ENCODE measurements at regions not wholly inside any gene's neighbourhood (a gene's known extent, or its start where the extent isn't known, plus 50 kb on each side); places are given as distances from the start of the nearest gene placed in this dataset.

DNA sequence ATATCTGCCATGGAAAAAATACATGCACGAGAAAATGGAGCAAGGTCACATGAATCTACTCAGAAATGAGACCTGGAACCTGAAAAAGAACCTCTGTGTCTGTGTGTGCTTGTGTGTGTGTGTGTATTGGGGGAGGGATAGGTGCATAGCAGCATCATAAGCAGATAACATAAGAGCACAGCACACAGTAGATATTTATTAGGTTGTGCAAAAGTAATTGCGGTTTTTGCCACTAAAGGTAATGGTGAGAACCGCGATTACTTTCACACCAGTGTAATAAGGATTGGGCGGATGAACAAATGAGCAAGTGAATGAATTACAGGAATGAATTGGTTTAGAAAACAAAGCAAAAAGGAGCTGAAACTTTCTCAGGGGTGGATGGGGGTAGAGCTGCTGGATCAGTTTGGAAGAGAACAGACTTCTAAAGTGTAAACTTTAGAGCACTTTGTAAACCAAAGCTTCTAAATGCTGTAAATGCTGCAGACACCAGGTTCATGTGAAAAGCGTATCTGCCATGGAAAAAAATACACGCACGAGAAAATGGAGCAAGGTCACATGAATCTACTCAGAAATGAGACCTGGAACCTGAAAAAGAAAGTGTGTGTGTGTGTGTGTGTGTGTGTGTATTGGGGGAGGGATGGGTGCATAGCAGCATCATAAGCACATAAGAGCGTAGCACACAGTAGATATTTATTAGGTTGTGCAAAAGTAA, 156.9 kb downstream of the TOMM20 start:
- TF ChIP-seq, protein P1, sequence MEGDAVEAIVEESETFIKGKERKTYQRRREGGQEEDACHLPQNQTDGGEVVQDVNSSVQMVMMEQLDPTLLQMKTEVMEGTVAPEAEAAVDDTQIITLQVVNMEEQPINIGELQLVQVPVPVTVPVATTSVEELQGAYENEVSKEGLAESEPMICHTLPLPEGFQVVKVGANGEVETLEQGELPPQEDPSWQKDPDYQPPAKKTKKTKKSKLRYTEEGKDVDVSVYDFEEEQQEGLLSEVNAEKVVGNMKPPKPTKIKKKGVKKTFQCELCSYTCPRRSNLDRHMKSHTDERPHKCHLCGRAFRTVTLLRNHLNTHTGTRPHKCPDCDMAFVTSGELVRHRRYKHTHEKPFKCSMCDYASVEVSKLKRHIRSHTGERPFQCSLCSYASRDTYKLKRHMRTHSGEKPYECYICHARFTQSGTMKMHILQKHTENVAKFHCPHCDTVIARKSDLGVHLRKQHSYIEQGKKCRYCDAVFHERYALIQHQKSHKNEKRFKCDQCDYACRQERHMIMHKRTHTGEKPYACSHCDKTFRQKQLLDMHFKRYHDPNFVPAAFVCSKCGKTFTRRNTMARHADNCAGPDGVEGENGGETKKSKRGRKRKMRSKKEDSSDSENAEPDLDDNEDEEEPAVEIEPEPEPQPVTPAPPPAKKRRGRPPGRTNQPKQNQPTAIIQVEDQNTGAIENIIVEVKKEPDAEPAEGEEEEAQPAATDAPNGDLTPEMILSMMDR (IDR thresholded peaks at IDR 0.05; ENCODE audit: low read depth, low read length, missing control alignments) = no peak
- H3K4me3 ChIP-seq (ENCODE audit: low read depth, low read length) = no peak overlapping the region
- in situ Hi-C loops (cut with HindIII; ENCODE audit: low sequenced_read_pairs) = no loop called here
- no peak for DNase-seq (ENCODE audit: low read depth)

DNA sequence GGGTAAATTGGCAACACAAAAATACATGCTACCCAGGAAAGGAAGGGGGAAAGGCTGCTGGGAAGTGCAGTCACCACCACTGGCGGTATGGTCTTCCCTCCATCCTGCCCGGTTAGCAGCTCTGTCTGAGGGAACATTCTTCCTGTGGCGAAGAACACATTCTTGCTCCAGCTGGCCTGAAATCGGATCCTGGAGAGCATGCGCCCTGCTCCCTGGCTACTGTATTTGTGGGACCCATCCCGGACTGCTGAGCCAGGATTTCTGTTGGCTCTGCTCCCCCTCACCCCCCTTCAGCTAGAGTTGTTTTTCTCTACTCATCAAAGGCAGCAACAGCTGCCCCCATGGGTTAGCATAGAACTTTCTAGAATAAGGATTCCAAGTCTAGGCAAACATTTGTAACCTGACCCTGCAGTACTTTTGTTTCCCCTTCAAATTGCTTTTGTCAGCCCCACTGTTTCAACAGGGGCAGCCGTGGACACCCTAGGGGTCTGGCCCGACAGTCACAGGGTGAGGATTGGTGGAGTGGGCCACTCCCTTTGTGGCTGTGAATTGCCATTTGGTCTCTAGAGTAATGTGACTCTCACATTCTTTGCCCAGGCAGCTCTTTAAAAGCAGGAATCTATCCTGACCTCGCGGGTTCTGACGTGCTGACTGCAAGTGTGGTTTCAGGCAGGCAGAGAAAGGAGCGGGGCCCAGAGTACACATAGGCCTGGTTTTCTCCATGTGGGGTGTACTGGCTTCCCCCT, 157.7 kb downstream of the TOMM20 start:
- H3K4me3 ChIP-seq (ENCODE audit: low read depth, low read length) = no peak overlapping the region
- peak; percentile 97 for DNase-seq (ENCODE audit: low read depth)
- in situ Hi-C loops (cut with HindIII; ENCODE audit: low sequenced_read_pairs) = no loop called here
- TF ChIP-seq, protein P1 (IDR thresholded peaks at IDR 0.05; ENCODE audit: low read depth, low read length, missing control alignments) = no peak

DNA sequence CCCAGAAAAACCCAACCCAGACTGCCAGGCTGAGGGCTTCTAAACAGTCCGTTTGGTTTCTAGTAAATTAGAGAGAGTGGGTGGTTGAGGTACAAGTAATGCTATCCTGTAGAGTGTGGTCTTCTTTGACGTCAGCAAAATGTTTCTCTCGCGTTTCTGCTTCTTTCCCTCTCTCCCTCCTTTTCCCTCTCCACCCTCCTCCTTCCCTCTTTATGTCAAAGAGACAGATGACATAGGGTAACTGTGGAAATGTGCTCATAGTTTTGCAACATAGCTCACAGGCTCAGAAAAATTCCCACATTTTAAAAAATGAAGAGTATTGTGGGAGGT, 158.3 kb downstream of the TOMM20 start:
- DNase-seq (ENCODE audit: low read depth) = peak; percentile 95
- H3K4me3 ChIP-seq (ENCODE audit: low read depth, low read length) = no peak overlapping the region

DNA sequence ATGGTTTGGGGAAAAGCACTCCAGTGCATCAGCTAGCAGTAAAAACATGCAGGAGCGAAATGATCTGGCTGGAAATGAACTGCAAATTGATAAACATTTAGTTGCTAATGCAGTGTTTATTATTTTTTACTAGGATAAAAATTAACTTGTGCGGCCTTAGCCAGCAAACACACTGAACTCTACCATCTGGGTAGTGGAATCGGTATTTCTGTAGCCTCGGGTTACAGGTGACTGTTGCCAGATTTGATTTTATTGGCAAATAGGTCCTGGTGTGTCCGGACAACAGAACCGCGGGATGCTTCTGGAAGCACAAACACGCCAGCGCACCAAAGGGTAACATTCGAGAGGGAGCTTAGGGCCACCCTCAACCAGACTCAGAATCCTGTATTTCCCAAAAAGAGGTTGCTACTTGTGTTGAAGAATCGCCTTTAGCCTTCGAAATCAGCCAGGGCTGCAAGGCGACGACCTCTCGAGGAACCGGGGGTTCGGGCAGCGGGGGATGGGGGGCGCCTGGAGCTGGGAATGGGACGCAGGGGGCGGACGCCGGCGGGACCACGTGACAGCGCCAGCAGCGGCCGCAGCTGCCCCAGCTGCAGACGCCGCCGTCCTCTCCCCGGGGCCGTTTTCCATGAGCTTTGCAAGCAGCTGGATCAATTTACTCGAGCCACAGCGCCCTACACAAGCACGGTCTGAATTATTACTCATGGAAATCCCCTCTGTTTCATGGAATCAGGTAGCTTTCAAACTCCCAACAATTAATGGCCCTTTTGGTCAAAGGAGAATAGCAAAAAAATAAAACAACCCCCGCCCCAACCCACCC, 158.8 kb downstream of the TOMM20 start:
- TF ChIP-seq, protein P1 (IDR thresholded peaks at IDR 0.05; ENCODE audit: low read depth, low read length, missing control alignments) = no peak
- peak overlapping the region; percentile 9 for H3K4me3 ChIP-seq (ENCODE audit: low read depth, low read length)
- DNase-seq (ENCODE audit: low read depth) = no peak
- in situ Hi-C loops (cut with HindIII; ENCODE audit: low sequenced_read_pairs) = no loop called here

More for the DNA sequence above, 158.3 kb downstream of the TOMM20 start:
- in situ Hi-C loops (cut with HindIII; ENCODE audit: low sequenced_read_pairs) = no loop called here
- TF ChIP-seq, protein P1 (IDR thresholded peaks at IDR 0.05; ENCODE audit: low read depth, low read length, missing control alignments) = no peak

DNA sequence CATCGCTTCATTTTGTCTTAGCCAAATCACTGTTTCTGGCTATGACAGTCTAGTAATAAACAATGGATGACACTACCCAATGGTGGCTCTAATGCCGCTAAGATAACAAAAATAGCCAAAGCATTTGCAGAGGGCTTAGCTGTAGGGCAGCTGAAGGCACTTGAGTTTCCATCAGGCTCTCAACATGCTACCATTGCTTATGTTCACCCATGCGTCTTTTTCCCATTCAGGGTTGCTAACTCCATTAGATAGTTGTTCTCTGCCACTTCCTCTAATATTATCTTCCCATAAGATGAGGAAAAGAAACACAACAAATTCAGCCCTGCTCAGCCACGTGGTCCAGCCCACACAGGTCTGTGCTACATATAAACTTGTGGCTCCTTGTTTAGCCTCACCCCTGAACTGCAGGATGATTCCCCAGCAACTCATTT, 159.6 kb downstream of the TOMM20 start:
- TF ChIP-seq, protein P1 (IDR thresholded peaks at IDR 0.05; ENCODE audit: low read depth, low read length, missing control alignments) = no peak
- DNase-seq (ENCODE audit: low read depth) = no peak
- H3K4me3 ChIP-seq (ENCODE audit: low read depth, low read length) = no peak overlapping the region
- in situ Hi-C loops (cut with HindIII; ENCODE audit: low sequenced_read_pairs) = no loop called here

DNA sequence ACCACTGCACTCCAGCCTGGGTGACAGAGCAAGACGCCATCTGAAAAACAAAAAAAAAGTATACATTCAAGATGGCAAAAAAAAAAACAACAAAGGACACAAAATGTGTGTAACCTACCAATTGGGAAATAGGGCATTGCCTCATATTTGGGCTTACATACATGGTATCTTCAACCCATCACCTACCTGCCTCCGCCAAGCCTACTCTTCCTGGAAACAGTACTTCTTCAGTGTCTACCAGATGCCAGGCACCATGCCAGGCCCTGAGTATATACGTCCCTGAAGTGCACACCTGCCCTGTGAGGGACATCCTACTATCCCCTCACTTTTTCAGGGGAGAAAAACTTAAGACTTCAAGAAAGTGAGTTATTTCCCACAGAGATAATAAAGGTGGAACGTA, 160.2 kb downstream of the TOMM20 start:
- H3K4me3 ChIP-seq (ENCODE audit: low read depth, low read length) = no peak overlapping the region
- no peak for DNase-seq (ENCODE audit: low read depth)
- TF ChIP-seq, protein P1 (IDR thresholded peaks at IDR 0.05; ENCODE audit: low read depth, low read length, missing control alignments) = no peak
- in situ Hi-C loops (cut with HindIII; ENCODE audit: low sequenced_read_pairs) = no loop called here

Data from astrocyte of the cerebellum (primary cell).